ENCODE measurements at regions not wholly inside any gene's neighbourhood (a gene's known extent, or its start where the extent isn't known, plus 50 kb on each side); places are given as distances from the start of the nearest gene placed in this dataset.
"Not testable (repeated sequence)": the region's sequence is repeated elsewhere in the genome, so short reads cannot be mapped to it uniquely, and the experiment has no call there.

- no peak for DNase-seq
Measured at GRCh38 chr18:30929718-30930117, 112.8 kb downstream of the DSC3 start.

GRCh38 chr18:30929065-30929464 is 113.5 kb downstream of the DSC3 start:
- no peak for DNase-seq

GRCh38 chr18:30927517-30928075 is 114.9 kb downstream of the DSC3 start:
- no peak for DNase-seq

- no peak for DNase-seq
Measured at GRCh38 chr18:30927042-30927441, 115.5 kb downstream of the DSC3 start.

- DNase-seq: no peak
Measured at GRCh38 chr18:30925795-30926194, 116.7 kb downstream of the DSC3 start.

GRCh38 chr18:30920757-30921156 is 121.8 kb downstream of the DSC3 start:
- DNase-seq: no peak

GRCh38 chr18:30920351-30920750 is 122.2 kb downstream of the DSC3 start:
- DNase-seq: no peak

GRCh38 chr18:30917651-30918050 is 124.9 kb downstream of the DSC3 start:
- DNase-seq: no peak

GRCh38 chr18:30915336-30915988 is 127.1 kb downstream of the DSC3 start:
- no peak for DNase-seq

GRCh38 chr18:30908381-30908780 is 134.2 kb downstream of the DSC3 start:
- no peak for DNase-seq

- DNase-seq: no peak
Measured at GRCh38 chr18:30903566-30903965, 139.0 kb downstream of the DSC3 start.

- peak; percentile 1 for DNase-seq
Measured at GRCh38 chr18:30889519-30890301, 152.8 kb downstream of the DSC3 start.

GRCh38 chr18:30888344-30888743 is 154.2 kb downstream of the DSC3 start:
- DNase-seq: no peak

GRCh38 chr18:30886998-30887397 is 155.5 kb downstream of the DSC3 start:
- DNase-seq: no peak

GRCh38 chr18:30870466-30870865 is 172.1 kb downstream of the DSC3 start:
- no peak for DNase-seq

GRCh38 chr18:30862900-30863299 is 179.6 kb downstream of the DSC3 start:
- no peak for DNase-seq

- DNase-seq: no peak
Measured at GRCh38 chr18:30860741-30861140, 181.8 kb downstream of the DSC3 start.

GRCh38 chr18:30859036-30859435 is 183.5 kb downstream of the DSC3 start:
- DNase-seq: no peak

- no peak for DNase-seq
Measured at GRCh38 chr18:30858560-30858959, 184.0 kb downstream of the DSC3 start.

- no peak for DNase-seq
Measured at GRCh38 chr18:30855762-30856161, 186.8 kb downstream of the DSC3 start.

GRCh38 chr18:30852980-30853379 is 189.6 kb downstream of the DSC3 start:
- no peak for DNase-seq

GRCh38 chr18:30852541-30852940 is 190.0 kb downstream of the DSC3 start:
- DNase-seq: no peak

GRCh38 chr18:30839056-30839561 is 203.4 kb downstream of the DSC3 start:
- DNase-seq: not testable (repeated sequence)

GRCh38 chr18:30828700-30829099 is 213.8 kb downstream of the DSC3 start:
- DNase-seq: no peak

Measured in fibroblast of skin of back (primary cell).